HuH-7 (cell line): ENCODE measurements at regions not wholly inside any gene's neighbourhood (a gene's known extent, or its start where the extent isn't known, plus 50 kb on each side); places are given as distances from the start of the nearest gene placed in this dataset.
"Not testable (repeated sequence)": the region's sequence is repeated elsewhere in the genome, so short reads cannot be mapped to it uniquely, and the experiment has no call there.

Experiments used
- DNase-seq: peaks from one replicate; pipeline ENCODE4 v3.0.0; 2011; ENCODE audit warnings: low spot score

DNA sequence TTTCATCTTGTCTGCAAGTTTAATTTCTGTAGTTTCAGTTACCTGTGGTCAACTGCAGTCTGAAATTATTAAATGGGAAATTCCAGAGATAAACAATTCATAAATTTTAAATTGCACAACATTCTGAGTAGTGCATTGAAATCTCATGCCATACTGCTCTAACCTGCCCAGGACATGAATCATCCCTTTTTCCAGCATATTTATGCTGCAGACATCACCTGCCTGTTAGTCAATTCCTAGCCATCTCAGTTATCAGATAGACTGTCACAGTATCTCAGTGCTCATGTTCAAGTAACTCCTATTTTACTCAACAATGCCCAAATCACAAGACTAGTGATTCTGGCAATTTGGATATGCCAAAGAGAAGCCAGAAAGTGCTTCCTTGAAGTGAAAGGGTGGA lies 223.0 kb upstream of the GRIA1 start:
- DNase-seq, result no peak

DNA sequence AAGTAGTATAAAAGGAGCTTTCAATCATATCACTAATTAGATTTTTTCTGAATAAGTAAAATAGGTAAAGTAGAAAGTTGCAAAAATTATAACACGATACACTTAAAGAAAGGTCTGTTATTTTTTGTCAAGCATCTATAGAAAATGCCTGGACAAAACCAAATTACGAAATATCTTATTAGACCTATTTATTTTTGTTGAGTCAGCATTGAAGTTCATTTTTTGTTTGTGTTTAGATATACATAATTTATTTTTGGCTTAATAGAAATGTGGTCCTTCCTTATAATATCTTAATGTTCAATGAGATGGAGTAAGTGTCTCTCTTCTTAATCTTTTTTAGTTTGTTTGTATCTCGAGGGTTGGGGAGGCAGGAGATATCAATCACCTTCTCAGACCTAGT lies 214.8 kb upstream of the GRIA1 start:
- no peak for DNase-seq

DNA sequence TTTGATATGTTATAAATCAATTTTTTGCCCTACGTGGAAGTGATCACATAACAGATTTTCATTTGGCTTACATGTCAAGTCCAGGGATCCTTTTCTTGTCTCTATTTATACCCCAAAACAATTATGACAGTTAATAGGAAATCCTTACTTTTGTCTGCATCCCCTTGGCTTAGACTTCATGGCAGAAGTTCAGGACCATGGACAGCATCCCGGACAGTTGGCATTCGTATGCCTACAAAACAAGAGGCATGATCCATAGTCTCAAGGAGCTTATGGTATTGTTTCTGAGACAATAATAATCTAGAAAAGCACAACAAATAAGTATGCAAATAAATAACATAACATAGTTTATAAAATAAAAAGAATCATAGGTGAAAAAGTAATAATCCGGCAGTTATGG lies 214.3 kb upstream of the GRIA1 start:
- peak; percentile 9 for DNase-seq

GRCh38 chr5:153296251-153296844 lies 194.1 kb upstream of the GRIA1 start:
- DNase-seq, result not testable (repeated sequence)

GRCh38 chr5:153299891-153300290 lies 190.6 kb upstream of the GRIA1 start:
- no peak for DNase-seq

DNA sequence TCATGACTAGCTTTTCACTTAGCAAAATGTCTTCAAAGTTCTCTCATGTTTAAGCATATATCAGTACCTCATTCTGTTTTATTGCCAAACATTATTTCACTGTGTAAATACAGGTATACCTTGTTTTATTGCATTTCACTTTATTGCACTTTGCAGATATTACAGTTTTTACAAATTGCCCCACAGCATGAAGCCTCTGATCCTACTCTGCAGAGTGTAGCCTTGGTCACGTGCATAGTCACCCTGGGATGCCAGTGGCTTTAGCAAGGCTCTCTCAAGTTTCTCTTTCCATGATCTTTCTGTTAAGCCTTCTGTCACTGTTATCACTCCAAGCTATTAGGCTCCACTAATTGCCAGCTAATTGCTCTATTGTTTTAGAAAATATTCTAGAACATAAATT lies 182.2 kb upstream of the GRIA1 start:
- no peak for DNase-seq

DNA sequence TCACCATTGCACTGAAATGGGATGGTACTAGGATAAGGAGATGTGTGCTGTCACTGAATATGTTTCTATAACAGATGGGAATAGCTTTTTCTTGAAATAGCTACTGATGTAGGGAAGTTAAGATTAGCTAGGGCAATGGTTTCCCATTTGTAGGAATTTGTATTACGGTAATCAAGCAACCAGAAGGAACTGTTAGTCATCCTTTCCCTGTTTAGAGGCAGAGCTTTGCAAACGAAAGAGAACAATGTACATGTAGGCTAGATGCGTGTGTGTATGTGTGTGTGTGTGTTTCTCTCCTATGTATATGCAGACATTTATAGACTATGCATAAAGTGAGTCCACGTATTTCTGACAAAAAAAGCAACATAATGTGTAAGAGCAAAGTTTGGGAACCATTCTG lies 171.9 kb upstream of the GRIA1 start:
- DNase-seq, result no peak

GRCh38 chr5:153321478-153321877 lies 169.0 kb upstream of the GRIA1 start:
- no peak for DNase-seq

GRCh38 chr5:153340139-153340538 lies 150.3 kb upstream of the GRIA1 start:
- no peak for DNase-seq

- DNase-seq, result no peak
Observed at GRCh38 chr5:153340738-153341137, 149.7 kb upstream of the GRIA1 start.

DNA sequence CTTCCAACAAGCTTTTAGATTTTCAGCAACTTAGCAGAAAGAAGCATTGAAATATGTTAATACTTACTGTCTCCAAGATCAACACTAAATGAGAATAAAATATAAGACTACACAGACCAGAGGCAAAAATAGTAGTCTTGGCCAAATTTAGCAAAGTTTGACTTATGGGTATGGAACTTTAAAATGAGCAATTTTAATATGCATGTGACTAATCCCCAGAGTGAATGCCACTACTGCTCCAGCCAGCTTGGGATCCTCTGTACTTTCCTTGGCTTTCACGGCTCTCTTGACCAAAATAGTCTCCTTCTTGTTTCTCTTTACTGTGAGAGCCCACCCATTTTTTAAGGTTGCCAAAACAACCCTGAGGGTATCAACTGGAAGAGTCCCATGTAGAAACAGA lies 148.0 kb upstream of the GRIA1 start:
- no peak for DNase-seq

GRCh38 chr5:153347611-153348010 lies 142.9 kb upstream of the GRIA1 start:
- no peak for DNase-seq

GRCh38 chr5:153350175-153350883 lies 140.1 kb upstream of the GRIA1 start:
- no peak for DNase-seq

DNA sequence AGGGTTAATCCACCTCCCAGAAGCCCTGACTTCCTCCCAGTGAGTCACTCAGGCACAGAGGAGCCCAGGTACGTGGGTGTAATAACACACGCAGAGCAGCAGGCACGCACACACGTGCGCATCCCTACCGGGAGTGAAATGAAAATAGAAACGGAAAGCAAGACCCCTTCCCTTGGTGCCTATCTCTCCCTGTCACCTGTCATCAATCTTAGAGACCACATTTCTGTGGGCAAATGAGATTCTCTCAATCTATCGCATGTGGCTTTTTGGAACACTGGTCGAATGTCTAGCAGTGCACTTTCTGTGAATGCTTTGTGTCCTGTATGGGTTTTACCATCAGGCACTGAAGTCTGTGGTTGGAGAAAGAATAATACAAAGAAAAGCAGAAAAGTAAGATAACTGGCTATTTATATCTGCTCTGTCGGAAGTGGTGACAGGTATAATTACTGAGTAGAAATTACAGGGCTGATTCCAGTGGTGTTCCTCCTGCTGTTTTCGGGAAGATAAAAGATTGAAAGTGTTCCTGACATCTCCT lies 137.7 kb upstream of the GRIA1 start:
- DNase-seq, result no peak

- DNase-seq, result no peak
Observed at GRCh38 chr5:153357493-153358112, 132.9 kb upstream of the GRIA1 start.

DNA sequence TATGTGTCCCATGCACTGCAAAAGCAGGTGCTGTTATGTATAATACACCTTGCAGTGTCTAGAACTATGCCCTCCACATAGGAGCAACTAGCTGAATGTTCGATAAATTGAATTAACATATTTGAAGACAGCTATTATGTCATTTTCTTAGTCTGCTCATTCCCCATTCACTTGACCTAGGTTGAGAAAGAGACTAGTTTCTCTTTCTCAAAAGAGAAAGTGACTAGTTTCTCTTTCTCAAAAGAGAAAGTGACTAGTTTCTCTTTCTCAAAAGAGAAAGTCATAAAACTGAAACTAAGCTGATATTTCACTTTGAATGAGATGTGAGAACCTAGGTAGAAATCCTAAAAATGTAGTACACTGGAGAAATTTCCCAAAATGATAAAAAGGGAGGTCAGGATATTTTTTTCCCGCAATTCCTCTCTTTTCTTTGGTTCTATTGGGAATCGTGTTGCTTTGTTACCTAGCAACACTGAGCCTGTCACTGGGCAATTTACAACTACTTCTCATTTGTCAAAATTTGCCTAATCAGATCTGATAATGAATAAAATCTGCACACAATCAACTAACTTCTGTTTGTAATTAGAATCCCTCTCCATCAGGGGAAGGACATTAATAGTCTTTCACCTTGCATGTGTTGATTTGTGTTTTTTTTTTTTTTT lies 132.0 kb upstream of the GRIA1 start:
- no peak for DNase-seq

DNA sequence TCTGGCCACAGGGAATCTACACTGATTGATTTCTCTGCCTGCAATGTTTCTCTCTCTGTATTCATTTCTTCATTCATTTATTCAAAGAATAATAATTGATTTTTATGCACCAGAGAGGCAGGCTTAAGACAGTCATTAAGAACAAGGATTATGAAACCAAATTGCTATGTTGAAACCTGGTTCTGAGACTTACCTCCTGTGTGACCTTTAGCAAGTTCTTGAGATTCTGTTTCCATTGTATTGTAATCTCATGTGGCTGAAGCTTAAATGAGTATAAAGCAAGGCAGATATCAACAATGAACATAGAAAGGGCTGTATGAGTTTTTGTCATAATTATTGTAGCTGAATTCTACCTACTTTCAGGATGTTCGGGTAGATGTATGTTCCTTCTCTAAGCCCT lies 129.6 kb upstream of the GRIA1 start:
- no peak for DNase-seq

DNA sequence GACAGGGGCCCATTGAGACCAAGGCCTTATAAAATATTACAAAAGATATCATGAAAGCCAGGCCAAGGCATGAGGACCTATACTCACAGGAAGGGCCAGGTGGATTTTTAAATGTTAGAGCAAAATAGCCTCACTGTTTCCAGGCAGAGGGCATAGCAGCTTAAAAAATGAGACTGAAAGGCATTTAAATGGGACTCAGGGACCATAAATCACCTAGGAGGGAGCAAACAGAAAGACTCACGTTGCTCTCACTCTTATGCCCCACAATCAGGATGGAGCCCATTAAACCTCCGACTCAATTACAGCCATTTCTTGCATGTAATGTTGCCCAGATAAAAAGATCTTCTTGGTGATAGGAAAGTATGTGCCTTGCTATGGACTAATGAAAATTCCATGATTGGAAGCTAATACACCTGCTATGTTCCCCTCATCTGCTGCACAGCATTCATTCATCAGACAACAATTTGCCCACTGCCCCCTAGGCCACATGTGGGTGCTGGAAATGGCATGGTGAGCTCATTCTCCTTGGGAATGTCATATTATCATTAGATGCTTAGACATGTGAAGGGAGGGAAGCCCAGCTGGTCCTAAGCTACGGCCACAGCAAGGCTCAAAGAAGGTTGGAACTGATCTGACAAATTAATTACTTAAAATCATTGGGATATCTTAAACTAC lies 128.6 kb upstream of the GRIA1 start:
- no peak for DNase-seq

DNA sequence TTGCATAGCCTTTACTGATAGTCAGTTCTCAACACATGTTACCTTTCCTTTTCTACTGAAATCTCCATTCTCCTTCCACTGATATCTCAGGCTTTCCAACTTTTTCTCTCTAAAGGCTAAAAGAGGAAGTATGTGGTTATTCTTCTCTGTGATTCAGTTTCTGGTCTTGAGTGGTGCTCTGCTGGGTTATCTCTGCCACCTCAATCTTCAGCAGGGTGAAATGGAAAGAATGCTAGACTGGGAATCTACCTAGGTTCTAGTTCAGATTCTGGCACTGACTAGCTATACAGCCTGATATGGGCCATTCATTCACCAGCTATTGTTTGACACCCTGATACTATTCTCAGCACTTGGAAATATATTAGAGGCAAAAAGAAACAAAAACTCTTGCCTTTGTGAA lies 124.9 kb upstream of the GRIA1 start:
- DNase-seq, result no peak

DNA sequence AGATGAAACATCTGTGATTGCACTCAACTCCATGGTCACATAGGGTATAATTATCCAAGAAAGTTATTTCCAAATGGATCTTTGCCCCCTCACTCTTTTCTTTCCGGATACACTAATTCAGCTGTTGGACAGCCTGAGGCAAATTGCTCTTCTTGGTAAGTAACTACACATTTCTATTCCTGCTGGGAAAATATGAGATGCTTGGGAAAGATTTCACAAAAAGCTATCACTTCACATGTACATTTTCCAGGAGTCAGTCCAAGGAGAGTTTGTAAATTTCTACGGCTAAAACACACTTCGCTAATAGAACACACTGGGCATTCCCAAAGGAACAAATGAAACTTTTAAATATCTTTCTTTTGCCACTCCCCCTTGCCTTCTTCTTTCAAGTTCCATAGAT lies 123.0 kb upstream of the GRIA1 start:
- no peak for DNase-seq

- DNase-seq, result no peak
Observed at GRCh38 chr5:153372425-153373129, 117.9 kb upstream of the GRIA1 start.

DNA sequence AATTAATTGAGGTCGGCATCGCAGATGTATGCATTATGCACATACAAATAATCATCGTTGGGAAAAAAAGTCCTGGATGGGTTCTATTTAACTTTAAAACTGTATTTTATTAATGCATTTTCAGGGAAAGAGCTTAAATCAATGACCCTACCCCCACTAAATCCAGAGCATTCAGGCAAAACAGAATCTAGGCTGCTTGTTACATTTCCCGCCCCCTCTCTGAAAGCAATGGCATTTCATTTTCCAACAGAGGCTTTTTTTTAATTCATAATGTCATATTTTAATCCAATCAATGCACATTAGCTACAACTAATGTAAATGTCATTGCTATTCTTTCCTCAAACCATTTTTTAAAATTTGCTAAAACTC lies 117.4 kb upstream of the GRIA1 start:
- no peak for DNase-seq
